DND-41 (cell line): ENCODE measurements at regions not wholly inside any gene's neighbourhood (a gene's known extent, or its start where the extent isn't known, plus 50 kb on each side); places are given as distances from the start of the nearest gene placed in this dataset.

Experiments used
- ATAC-seq: fragments of 200-7000 bp; cut with Tn5 transposase; 3 replicates; pipeline ENCODE4 v1.9.1; 2021; ENCODE audit warnings: low read depth; ENCODE audit not compliant: insufficient read depth
- DNase-seq: peaks from one replicate; pipeline ENCODE4 v3.0.0-alpha.2; 2020
- H2AFZ ChIP-seq: 2 replicates; pipeline ENCODE4 v1.6.0; 2012; ENCODE audit warnings: low read depth, low read length
- H3K27ac ChIP-seq: 2 replicates; pipeline ENCODE4 v1.5.1; 2012; ENCODE audit warnings: low read length, inconsistent platforms
- H3K27me3 ChIP-seq: fragments of 200-600 bp; sonication (generic); 2 replicates; pipeline ENCODE4 v1.6.0; 2012; ENCODE audit warnings: low read length, mild to moderate bottlenecking, inconsistent platforms; ENCODE audit not compliant: insufficient read depth, poor library complexity
- H3K36me3 ChIP-seq: 2 replicates; pipeline ENCODE4 v1.5.1; 2012; ENCODE audit warnings: low read length, inconsistent platforms; ENCODE audit not compliant: insufficient read depth
- H3K4me1 ChIP-seq: 2 replicates; pipeline ENCODE4 v1.5.1; 2012; ENCODE audit warnings: mild to moderate bottlenecking, low read length; ENCODE audit not compliant: insufficient read depth
- H3K4me2 ChIP-seq: 2 replicates; pipeline ENCODE4 v1.6.0; 2012; ENCODE audit warnings: mild to moderate bottlenecking, moderate library complexity, low read length, inconsistent platforms; ENCODE audit not compliant: insufficient read depth
- H3K4me3 ChIP-seq, 2 experiments: fragments of 200-600 bp in 1 of 2; shearing (Covaris generic) in 1 of 2; 2 replicates each; pipeline ENCODE4 v1.5.1; 2012 to 2016; ENCODE audit warnings: inconsistent platforms in 2 of 2, low read length in 2 of 2, mild to moderate bottlenecking in 2 of 2, low read depth in 1 of 2, moderate library complexity in 1 of 2
- H3K79me2 ChIP-seq: 2 replicates; pipeline ENCODE4 v1.6.0; 2012; ENCODE audit warnings: low read length, inconsistent platforms; ENCODE audit not compliant: insufficient read depth
- H3K9ac ChIP-seq: 2 replicates; pipeline ENCODE4 v1.6.0; 2012; ENCODE audit warnings: low read depth, mild to moderate bottlenecking, inconsistent platforms, low read length, moderate library complexity
- H3K9me3 ChIP-seq: 2 replicates; pipeline ENCODE4 v1.5.1; 2012; ENCODE audit warnings: low read length, moderate library complexity, mild to moderate bottlenecking, inconsistent platforms; ENCODE audit not compliant: insufficient read depth, severe bottlenecking
- H4K20me1 ChIP-seq: 2 replicates; pipeline ENCODE4 v1.6.0; 2012; ENCODE audit warnings: low read length; ENCODE audit not compliant: insufficient read depth
- CTCF ChIP-seq: IDR thresholded peaks from 2 replicates; pipeline ENCODE4 v1.5.1; 2012; ENCODE audit warnings: borderline replicate concordance, low read length, moderate library complexity, mild to moderate bottlenecking; ENCODE audit not compliant: poor library complexity, severe bottlenecking; ENCODE audit errors: extremely low read depth
- EZH2 ChIP-seq: IDR thresholded peaks from 3 replicates; pipeline ENCODE4 v1.6.1; 2012; ENCODE audit warnings: borderline replicate concordance, low read depth, mild to moderate bottlenecking, moderate library complexity, low read length, inconsistent platforms; ENCODE audit not compliant: severe bottlenecking

DNA sequence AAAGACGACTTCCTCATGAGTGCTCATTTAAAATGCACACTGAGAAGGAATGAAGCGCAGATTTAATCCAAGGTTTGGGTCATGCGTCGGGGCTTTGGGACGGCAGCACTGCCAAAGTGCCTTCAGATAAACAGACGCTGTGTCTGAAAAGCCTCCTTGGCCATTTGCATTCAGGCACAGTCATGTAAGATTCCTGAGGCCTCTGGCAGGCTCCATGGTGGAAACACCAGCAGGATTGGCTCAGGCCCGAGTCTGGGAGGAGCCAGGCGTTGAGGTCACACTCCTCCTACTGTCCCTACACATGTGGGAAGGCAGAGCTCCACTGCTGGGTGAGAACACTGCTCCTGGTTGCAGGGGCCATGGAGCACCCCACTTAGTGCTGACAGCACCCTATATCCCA lies 113.3 kb upstream of the KL start:
- Histone ChIP-seq H4K20me1 (no peaks in the 10 kb centered on the region), H3K4me2 (no peak overlapping the region), H3K4me1 (no peaks in the 10 kb centered on the region), H3K27ac (no peak overlapping the region), H3K9ac (no peak overlapping the region), H3K27me3 (peaks cover 3% of the 10 kb centered on the region), H3K9me3 (no peaks in the 10 kb centered on the region), H2AFZ (no peak overlapping the region), H3K79me2 (no peaks in the 10 kb centered on the region), H3K36me3 (no peaks in the 10 kb centered on the region), H3K4me3 (no peak overlapping the region)
- ATAC-seq (no peak), DNase-seq (no peak)
- TF ChIP-seq CTCF, result no peak

DNA sequence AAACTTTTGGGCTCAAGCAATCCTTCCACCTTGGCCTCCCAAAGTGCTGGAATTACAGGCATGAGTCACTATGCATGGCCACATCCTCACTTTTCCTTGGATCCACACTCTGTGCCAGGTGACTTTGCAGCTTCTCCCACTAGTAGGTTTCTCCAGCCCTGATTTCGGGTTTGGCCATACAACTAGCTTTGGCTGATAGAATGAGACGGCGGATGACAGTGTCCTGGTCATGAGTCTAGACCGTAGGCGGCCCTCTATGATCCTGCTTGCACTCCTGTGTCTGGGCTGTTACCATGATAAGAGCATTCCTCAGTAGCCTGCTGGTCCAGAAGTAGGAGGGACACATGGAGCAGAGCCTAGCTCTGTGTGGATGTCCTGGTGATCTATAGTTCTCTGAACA lies 112.5 kb upstream of the KL start:
- Histone ChIP-seq H3K4me2 (no peak overlapping the region), H3K36me3 (no peaks in the 10 kb centered on the region), H3K27ac (no peak overlapping the region), H2AFZ (no peak overlapping the region), H4K20me1 (no peaks in the 10 kb centered on the region), H3K4me1 (no peaks in the 10 kb centered on the region), H3K9me3 (no peaks in the 10 kb centered on the region), H3K79me2 (no peaks in the 10 kb centered on the region), H3K4me3 (no peak overlapping the region), H3K9ac (no peak overlapping the region), H3K27me3 (no peaks in the 10 kb centered on the region)
- DNase-seq (no peak), ATAC-seq (no peak)
- TF ChIP-seq EZH2 (no peak), CTCF (no peak)

DNA sequence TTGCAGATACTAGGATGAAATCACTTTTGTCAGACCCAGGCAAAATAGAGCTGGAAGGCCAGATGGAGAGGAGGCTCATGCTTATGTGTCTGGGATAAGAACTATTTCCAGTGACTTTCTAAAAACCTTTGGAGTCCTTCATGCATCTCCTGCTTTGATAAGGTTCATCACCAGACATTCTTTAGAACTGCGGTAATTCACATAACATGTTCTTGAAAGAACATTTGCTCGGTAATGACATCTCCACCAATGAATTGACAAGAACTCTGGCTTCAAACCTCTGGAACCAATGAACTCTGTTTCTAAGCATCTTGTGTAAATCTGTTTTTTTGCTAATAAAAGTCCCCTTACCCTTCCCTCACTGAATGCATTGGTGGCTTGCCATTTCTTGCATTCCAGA lies 112.0 kb upstream of the KL start:
- no peaks in the 10 kb centered on the region for H3K79me2 ChIP-seq
- H3K4me2 ChIP-seq, result no peak overlapping the region
- H3K27ac ChIP-seq, result no peak overlapping the region
- DNase-seq, result no peak
- H3K9ac ChIP-seq, result no peak overlapping the region
- H3K9me3 ChIP-seq, result no peaks in the 10 kb centered on the region
- H3K27me3 ChIP-seq, result no peaks in the 10 kb centered on the region
- no peak overlapping the region for H3K4me3 ChIP-seq
- no peak overlapping the region for H2AFZ ChIP-seq
- ATAC-seq, result no peak
- TF ChIP-seq CTCF (no peak), EZH2 (no peak)
- no peaks in the 10 kb centered on the region for H3K4me1 ChIP-seq
- H3K36me3 ChIP-seq, result no peaks in the 10 kb centered on the region
- no peaks in the 10 kb centered on the region for H4K20me1 ChIP-seq
